ENCODE measurements at regions not wholly inside any gene's neighbourhood (a gene's known extent, or its start where the extent isn't known, plus 50 kb on each side); places are given as distances from the start of the nearest gene placed in this dataset.

DNA sequence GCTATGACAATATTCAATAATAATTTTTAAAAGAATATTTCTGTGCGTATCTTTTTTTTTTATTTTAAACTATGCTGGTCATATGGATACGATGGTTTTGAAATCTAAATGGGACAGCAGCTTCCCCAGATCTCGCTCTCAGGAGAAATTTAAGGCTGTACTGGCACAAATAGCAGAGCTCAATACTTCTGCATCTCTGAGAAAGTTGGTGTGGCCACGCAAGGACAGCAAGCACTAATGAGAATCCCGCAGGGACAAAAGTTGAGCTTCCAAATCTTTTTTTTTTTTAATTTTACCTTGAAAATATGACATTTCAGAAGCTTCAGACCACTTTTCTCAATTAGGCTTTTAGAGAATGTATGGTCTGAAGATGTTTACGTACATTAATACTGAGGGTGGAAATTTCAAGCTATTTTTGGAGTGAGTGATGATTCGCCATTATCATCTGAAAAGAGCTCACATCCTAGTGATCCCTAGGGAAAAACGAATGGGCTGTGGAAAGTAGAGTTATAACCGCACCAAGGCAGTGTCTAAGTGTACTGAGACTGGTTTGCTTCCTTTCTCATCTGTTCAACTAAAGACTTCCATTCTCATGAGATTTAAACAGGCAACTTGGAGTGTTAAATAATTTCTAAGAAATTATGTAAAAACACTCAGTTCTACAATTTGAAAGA, 840.0 kb downstream of the C6orf118 start:
- no peak for DNase-seq (ENCODE audit: low spot score)

DNA sequence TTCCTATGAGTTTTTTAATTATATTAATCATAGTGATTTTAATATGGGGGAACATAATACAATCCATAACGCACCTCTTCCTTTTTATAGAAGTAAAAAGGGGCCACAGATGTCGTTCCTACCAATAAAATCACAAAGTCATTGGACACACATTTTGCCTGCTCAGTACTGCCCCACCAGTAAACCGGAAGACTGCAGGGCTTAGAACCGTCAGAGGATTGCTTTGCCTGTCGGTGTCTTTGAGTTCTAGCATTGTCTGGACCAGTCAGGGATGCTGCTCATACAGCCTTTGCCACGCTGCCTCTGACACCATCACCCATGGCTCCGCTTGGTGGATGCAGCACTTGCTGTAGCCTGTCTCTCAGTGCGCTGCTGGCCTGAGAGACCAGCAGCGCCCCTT, 853.6 kb downstream of the C6orf118 start:
- DNase-seq (ENCODE audit: low spot score), result no peak

DNA sequence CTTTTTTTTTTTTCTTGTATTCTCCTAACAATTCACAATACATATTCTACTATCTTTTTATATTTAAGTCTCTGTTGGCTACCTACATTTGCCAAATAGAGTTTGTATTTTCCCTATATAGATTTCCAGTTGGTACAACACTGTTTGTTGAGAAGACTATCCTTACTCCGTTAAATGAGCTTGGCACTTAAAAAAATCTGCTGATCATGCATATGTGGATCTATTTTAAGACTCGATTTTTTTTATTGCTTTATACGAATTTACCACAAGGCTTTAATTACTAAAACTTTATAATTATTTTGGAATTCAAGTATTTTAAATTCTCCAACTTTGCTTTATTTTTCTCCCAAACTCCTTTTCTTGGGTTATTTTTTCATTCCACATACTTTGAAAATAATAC, 855.6 kb downstream of the C6orf118 start:
- DNase-seq (ENCODE audit: low spot score), result no peak

DNA sequence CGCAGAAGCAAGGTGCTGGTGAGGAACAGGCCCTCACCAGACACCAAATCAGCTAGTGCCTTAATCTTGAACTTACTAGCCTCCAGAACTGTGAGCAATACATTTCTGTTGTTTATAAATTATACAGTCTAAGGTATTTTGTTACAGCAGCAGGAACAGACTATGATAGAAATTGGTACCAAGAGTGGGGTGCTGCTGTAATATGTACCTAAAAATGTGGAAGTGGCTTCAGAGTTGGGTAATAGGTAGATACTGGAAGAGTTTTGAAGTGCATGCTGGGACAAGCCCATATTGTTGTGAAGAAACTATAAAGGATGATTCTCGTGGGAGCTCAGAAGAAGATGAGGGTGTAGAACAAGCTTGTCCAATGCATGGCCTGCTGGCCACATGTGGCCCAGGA, 866.8 kb downstream of the C6orf118 start:
- no peak for DNase-seq (ENCODE audit: low spot score)

DNA sequence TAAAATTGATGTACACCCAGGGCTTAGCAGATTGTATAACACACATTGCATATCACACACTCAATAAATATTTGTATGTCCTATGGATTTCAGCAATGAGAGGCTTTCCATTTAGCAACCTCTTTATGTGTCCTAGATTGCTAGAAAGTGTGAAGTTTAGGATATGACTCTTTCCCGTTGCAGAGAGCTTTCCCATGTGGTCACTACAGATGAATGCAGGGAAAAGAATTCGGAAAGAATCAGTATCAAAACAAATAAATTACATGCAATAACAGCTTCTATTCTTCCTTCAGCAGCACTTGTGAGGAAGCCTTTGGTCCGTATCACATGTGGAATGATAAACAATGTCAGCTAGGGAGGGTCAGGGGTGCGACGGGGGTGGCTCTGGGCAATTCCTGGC, 870.1 kb downstream of the C6orf118 start:
- DNase-seq (ENCODE audit: low spot score), result no peak

DNA sequence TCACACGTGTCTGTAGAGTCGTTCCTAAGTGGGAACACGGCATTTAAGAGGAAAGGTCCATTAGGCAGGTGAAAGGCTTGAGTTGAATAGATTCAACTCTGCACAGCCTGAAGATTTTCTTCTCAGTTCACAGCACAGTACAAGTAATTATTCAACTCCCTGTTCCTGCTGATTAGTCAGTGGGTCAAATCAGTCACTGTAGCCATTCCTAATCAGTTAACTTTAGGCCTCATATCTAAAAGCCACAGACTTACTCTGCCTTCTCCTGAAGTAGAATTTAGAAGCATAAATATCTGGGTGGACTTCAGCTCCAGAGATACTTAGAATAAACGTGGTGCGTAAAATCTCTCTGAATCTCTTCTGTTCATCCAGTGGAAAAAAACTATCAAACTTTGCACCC, 872.4 kb downstream of the C6orf118 start:
- DNase-seq (ENCODE audit: low spot score), result no peak

DNA sequence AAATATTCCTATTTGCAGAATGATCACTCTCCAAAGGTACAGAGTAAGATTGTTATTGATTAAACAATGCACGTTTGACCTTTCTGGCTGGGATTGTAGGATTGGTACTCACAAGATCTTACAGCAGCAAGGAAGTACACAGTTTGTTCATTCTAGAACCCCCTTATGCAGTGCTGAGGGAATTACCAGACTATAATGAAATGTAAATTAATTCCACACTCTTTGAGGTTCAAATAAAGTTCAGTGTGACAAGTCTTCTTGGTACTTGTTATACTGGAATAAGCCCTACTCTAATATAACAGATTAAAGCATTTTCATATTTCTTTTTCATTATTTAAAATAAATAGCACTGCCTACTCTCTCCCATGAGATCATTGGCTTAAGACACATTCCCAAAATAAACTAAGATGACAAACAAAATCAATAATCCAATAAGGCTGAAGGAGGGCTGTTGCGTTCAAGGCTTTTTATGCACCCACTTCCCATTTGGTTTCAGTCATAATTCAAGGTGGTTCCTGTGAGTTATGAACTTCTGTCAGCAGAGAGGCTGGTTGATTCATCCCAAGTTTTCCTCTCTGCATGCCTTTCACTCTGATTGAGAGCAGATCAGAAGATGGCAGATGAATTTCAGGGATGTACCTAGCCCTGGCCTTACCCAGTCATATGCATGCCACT, 881.5 kb downstream of the C6orf118 start:
- DNase-seq (ENCODE audit: low spot score), result no peak

DNA sequence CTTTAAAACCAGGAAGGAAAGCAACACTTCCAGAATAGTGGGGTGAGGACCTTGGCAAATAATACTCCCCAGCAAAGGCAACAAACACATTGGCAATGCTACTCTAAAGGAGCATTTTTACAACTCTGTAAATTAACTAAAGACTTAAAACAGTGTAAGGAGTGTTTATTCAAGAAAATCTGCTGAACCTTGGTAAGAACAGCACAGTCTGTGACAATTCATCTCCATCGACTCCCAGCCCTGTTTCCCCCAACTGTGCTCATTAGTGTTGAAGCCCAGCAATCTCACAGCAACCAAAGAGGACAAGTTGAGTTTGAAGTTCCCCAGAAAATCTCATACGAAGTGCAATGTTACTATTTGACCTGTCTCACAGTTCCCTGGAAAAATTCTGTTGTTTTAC, 884.9 kb downstream of the C6orf118 start:
- DNase-seq (ENCODE audit: low spot score), result no peak

DNA sequence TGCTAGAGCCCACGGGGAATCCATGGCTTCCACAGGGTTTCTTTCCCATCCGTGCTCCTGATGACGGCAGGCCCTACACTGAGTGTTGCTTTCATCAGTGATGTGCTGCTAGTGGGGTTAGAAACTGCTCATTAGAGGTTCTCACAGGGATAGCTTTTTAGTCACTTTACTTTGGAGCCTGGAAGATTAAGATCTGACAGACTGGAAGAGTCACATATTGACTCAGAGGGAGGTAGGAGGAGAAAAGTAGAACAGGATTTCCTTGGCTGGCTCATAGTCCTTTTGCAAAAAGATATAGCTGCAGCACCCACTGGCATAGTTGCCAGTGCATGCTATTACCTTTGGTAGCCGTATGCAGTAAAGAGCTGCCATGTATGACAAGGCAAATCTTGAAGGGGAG, 890.3 kb downstream of the C6orf118 start:
- DNase-seq (ENCODE audit: low spot score), result no peak

DNA sequence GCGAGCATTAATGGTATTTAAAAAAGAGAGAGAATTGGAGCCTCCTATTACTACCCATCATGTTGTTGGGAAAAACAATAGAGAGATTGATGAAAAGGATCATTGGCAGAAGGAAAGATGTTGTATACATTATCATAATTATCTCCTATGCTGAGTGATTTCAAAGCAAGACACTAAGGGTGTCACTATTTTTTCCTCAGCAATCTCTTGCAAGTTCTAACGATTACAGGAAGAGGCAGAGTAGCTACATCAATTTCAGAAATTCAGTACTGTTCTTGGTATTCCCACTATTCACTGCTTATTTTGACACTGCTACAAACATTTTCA, 891.2 kb downstream of the C6orf118 start:
- no peak for DNase-seq (ENCODE audit: low spot score)

DNA sequence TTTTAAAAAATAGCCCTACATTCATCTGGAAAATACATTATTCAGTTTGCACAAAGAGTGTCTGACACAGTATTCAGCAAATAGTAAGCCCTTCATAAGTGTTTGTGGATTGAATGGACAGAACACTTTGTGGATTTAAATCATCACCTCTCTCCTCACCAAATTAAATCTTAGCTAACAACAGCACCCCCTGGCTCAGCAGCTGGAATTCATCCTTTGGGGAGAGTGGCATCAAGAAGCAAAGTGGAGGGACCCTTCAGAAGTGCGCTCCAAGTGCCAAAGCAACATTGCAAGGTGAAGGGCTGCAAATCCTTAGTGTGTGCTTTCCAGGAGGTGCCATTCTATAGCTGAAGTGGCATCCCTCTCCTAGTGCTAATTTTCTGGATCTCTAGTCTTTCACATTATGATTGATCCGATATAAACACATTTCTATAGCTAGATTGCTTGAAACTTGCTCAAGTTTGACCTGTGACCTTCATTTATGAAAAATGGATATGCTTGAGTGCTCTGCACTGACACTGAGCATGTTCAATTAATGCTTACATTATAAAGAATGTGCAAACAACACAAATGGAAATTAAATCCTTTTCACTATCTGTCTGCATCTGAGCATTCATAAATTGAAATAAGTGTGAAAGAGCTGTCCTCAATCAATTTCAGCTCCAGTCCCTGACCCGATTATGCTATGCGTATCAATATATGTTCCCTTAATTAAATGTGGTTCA, 891.7 kb downstream of the C6orf118 start:
- DNase-seq (ENCODE audit: low spot score), result no peak

DNA sequence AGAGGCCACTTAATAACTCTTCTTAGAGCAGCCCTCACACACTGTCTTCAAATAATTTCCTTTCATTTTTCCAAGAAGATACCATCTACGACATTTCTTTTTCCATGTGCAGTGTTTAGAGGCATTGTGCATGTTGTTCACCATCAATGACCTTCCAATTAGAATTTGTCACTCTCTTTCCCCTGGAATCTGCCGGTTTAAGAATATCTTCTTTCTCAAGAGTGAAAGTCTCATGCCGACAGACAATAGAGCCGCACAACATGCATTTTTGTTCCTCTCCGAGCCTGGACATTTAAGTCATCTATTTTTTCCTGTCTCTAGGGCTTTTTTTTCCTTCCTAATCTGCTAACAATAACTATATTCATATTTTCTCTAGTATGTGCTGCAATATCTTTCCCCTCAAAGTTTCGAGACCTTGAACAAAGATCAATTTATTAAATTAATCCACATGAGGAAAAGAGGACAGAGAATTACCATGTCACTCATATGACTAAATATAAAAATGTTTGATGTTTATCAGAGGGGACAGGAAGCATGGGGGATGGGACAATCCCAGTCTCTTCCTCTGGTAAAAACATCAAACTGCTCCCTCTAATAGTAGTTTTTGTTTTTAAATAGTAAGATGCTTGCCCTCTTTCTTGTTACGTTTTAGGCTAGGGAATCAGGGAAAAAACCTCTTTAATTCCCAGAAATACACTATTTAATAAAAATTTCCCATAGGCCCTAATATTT, 893.4 kb downstream of the C6orf118 start:
- no peak for DNase-seq (ENCODE audit: low spot score)

DNA sequence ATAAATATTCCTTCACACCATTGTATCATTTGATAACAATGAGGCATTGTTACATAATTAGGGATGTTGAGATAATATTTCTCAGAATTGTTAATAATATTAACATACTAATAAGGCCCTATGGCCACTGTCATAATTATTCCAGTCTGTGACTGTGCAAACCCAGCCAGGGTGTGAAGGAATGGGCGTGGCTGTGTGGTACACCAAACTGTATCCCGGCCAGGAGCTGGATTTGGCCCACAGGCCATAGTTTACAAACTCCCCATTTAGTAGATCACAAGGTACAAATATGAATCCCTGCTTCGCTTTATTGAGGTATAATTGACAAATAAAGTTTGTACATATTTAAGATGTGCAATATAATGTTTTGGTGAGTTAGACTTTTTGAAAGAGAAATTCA, 894.7 kb downstream of the C6orf118 start:
- no peak for DNase-seq (ENCODE audit: low spot score)

DNA sequence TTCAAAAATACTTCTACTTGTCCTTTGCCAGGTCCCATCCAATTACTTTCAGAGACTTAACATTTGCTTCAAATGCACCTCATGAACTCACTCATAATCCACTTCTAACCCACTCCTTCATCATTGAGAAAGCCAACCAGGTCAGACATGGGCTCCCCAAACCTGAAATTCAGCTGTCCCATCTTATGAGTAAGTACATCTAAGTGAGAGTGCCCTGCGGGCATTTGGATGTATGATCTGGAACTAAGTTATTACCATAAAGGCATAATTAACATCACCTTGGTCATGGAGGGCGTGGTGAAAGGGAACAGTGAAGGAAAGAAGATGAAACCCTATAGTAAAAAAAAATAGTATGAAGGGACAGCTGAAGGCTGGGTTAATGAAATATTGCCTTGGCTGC, 896.8 kb downstream of the C6orf118 start:
- no peak for DNase-seq (ENCODE audit: low spot score)

DNA sequence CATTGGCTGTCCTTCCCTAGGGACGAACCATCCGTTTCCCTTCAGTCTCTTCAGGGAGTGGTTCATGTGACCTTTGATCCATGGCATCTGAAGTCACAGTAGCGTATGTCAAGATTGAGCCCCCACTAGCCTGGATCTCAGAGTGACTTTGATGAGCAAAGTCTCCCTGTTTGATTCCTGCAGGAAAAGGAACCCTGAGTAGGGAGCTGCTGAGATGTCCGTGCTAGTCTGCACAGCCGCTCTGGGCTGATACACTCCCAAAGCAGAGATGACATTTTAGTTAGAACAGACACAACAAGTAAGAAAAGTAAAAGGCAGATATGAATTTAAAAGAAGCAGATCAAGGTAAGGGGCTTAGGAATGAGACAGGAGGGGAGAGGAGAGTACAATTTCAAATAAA, 899.4 kb downstream of the C6orf118 start:
- DNase-seq (ENCODE audit: low spot score), result no peak

DNA sequence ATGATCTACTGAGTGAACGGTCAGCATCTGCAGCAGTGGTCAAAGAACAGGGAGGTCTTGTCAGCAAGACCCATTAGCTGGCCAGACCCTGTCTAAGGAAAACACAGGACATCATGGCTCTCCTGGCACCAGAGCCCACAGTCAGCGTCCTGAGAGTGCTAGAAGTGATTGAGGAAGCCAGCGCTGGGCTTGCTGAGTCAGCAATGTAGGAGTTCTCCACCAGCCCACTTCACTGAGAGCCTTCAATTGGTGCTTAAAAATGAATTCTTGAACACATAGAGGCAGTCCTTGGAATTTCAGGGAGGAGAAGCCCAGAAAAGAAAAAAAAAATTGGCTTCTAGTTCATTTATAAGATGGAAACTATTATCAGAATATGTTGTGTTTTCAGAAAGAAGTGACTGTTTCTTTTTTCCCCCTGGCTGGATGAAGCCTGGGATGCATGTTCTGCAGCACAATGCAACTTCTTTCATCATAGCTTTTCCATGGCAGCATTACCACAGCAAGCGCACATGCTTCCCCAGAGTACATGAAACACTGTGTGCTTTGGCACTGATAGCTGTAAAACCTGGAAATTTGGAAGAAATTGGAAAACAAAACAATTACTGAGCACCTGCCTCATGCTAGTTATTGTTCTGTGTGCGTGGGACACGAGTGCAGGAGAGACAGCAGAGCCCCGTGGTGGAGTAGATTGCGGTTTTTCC, 899.9 kb downstream of the C6orf118 start:
- DNase-seq (ENCODE audit: low spot score), result no peak

DNA sequence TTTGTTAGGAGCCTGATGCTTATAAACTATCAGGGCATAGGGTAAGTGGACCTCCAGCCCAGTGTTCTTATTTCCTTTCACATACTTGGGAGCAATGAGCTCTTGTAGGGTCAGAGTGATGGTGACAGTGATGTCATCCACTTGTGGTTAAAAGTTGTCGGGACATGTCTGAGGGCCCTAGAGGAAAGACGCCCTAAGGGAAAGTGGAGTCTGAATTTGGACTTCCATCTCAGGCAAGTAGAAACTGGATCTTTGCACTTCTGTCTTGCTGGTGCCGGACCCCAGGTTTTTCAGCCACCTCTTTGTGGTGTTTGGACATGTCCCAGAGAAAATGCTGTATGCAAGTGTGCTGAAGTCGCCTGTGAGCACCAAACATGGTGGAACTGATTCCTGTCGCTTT, 900.5 kb downstream of the C6orf118 start:
- DNase-seq (ENCODE audit: low spot score), result no peak

DNA sequence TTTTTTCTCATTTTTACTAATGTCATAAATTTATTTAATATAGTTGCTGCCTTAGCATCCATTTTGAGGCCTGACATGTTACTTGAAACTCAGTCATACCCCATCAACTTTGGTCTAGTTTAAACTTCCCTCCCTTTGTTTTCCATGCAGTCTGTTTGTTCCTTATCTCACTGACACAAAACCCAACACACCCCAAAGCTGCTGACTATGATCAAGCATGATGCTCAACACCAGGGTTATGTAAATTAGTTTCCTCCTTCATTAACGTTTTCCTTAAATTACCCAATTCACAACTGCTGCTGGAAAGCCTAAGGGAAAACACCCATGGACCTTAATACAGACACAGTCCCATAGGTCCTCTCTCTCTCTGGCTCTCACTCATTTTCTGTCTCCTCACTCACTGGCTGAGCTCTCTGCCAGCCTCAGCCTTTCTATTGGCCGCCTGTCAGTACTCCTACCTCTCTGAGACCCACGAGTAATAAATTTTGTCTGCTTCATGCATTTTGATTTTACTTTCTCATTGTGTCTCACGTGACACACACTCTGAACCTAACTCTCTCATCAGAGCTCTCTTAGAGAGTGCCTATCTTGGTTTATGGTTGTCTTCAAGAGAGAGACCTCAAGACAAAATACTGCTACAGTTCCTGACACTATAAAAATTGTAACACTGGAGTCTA, 904.5 kb downstream of the C6orf118 start:
- DNase-seq (ENCODE audit: low spot score), result no peak

DNA sequence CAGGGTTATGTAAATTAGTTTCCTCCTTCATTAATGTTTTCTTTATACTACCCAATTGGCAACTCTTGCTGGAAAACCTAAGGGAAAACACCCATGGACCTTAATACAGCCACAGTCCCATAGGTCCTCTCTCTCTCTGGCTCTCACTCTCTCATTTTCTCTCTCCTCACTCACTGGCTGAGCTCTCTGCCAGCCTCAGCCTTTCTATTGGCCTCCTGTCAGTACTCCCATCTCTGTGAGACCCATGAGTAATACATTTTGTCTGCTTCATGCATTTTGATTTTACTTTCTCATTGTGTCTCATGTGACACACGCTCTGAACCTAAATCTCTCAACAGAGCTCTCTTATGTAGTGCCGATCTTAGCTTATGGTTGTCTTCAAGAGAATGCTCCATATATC, 907.5 kb downstream of the C6orf118 start:
- DNase-seq (ENCODE audit: low spot score), result no peak

DNA sequence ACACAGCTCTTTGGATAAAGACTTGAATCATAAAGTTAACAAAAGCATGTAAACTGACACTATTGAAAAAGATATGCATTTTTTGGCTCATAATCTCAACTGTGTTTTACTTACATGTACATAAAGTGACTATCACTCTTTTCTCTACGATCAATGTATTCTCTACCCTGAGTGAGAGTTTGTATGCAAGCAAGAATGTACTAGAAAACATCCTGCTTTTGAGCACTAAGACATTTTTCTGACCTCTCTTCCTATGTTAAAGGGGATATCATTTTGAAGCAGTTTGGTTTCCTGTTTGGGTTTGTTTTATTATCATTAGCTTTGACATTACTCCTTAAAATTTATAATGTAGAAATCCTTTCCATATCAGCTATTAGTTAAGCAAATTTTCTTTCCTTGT, 910.8 kb downstream of the C6orf118 start:
- DNase-seq (ENCODE audit: low spot score), result no peak
